VCaP (cell line): ENCODE measurements at regions not wholly inside any gene's neighbourhood (a gene's known extent, or its start where the extent isn't known, plus 50 kb on each side); places are given as distances from the start of the nearest gene placed in this dataset.

ENCODE experiments used
- H3K27ac ChIP-seq: fragments of 450-650 bp; 2 replicates; pipeline ENCODE4 v1.5.1; 2017
- TF ChIP-seq, protein P1 (sequence below): fragments of 450-650 bp; conservative IDR thresholded peaks from 2 replicates; pipeline ENCODE4 v1.5.1; 2017; ENCODE audit warnings: mild to moderate bottlenecking, moderate library complexity

GRCh38 chr9:82535432-82535998 is 527.4 kb downstream of the RASEF start:
- no peak overlapping the region for H3K27ac ChIP-seq
- TF ChIP-seq, protein P1, sequence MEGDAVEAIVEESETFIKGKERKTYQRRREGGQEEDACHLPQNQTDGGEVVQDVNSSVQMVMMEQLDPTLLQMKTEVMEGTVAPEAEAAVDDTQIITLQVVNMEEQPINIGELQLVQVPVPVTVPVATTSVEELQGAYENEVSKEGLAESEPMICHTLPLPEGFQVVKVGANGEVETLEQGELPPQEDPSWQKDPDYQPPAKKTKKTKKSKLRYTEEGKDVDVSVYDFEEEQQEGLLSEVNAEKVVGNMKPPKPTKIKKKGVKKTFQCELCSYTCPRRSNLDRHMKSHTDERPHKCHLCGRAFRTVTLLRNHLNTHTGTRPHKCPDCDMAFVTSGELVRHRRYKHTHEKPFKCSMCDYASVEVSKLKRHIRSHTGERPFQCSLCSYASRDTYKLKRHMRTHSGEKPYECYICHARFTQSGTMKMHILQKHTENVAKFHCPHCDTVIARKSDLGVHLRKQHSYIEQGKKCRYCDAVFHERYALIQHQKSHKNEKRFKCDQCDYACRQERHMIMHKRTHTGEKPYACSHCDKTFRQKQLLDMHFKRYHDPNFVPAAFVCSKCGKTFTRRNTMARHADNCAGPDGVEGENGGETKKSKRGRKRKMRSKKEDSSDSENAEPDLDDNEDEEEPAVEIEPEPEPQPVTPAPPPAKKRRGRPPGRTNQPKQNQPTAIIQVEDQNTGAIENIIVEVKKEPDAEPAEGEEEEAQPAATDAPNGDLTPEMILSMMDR = no peak

DNA sequence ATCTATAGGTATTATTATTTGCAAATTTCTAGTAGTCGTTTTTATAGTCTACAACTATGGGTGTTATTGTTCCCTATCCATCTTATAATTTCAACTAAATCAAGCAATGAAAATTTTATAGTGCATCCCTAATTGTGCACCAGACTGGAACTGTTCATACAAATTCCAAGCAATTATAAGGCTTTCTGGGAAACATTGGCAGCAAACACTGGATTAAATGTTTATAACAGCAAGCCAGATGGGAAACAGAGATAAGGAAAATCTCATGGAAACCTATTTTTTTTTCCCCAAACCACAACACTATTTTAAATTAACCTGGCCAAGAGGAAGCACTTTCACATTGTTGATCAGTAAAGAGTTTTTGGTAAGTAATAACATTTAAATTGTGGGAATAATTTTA is 524.3 kb downstream of the RASEF start:
- TF ChIP-seq, protein P1 = no peak
- H3K27ac ChIP-seq = no peak overlapping the region

- TF ChIP-seq, protein P1 = no peak
- H3K27ac ChIP-seq = no peak overlapping the region
Measured at GRCh38 chr9:82539146-82539545, 523.8 kb downstream of the RASEF start.

DNA sequence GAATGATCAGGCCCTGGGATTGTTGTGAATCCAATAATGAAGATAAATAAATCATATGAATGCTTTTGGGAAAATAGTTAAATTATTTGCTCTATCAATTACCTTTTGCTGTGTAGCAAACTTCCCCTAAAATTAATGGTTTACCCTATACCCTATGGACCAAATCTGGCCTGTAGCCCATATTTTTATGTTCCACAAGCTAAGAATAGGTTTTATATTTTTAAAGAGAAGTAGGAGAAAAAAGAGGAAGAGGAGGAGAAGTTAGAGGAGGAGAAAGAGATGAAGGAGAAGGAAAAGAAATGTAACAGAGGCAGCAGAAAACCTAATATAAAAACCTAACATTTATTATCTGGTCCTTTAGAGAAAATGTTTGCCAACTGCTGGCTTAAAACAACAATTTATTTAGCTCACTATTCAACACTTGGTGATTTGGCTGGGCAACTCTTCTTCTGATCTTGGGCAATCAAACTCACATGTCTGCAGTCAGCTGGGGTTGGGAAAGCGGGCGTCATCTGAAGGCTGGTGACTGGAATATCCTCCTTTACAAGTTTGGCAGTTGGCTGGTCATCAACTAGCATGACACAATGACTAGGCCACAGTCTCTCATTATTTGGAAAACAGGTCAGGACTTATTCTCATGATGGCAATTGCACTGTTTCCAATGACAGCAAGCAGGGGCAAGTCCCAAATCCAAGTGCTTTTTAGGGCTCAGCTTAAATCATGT is 522.9 kb downstream of the RASEF start:
- no peak overlapping the region for H3K27ac ChIP-seq
- TF ChIP-seq, protein P1 = no peak

DNA sequence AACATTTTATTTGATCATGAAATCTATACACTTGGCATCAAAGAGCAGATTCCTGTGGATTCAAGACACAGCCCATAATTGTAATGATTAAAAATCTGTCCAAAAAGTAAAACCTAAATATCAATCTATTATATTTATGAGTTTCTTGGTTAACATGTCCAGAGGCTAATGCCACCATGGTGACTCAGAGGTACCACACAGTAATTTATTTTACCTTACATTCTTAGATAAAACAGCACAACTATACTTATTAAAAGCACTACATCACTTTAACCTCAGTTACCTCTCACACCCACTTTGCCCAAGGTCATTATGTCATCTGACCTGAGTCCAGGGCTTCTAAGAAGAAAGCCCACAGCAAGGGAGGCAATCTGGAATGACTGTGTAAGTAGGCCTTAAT is 519.2 kb downstream of the RASEF start:
- TF ChIP-seq, protein P1 = no peak
- no peak overlapping the region for H3K27ac ChIP-seq

- TF ChIP-seq, protein P1 = no peak
Measured at GRCh38 chr9:82546136-82546535, 516.8 kb downstream of the RASEF start.

DNA sequence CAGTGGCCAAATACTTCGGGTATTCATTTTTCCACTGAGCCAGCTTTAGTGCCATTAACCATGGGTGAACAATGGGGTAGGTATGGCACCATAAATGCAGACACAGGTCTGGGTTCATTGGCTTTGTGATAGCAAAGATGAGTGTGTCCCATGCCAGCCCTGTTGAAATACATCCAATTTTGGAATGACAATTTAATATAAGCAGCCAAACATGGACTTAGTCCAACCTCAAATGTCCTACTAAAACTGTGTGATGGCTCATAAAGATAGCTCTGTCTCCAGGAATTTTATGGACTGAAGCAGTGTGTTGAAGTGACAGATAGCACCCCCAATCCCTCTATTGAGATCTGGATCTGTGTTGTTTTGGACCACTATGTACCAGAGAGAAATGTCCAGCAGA is 514.9 kb downstream of the RASEF start:
- peak overlapping the region; percentile 42; the same call in 1 of the 2 replicates for H3K27ac ChIP-seq

More at GRCh38 chr9:82546136-82546535, 516.8 kb downstream of the RASEF start:
- no peak overlapping the region for H3K27ac ChIP-seq

More for the DNA sequence above, 514.9 kb downstream of the RASEF start:
- TF ChIP-seq, protein P1 = no peak
